NCI-H345 treated with DMSO at 0.1 percent for 48 hours (cell line): ENCODE measurements at regions not wholly inside any gene's neighbourhood (a gene's known extent, or its start where the extent isn't known, plus 50 kb on each side); places are given as distances from the start of the nearest gene placed in this dataset.

ENCODE experiments used
- DNase-seq: peaks from one replicate; lab custom pipeline; 2025; ENCODE audit not compliant: unreplicated experiment; lab: John Stamatoyannopoulos, UW

GRCh38 chr14:61110316-61111082, 129.5 kb downstream of the SLC38A6 start:
- no peak for DNase-seq

GRCh38 chr14:61109288-61109687, 128.2 kb downstream of the SLC38A6 start:
- DNase-seq = no peak

GRCh38 chr14:61108496-61109141, 127.6 kb downstream of the SLC38A6 start:
- DNase-seq = no peak

- DNase-seq = no peak
Observed at GRCh38 chr14:61107869-61108493, 126.9 kb downstream of the SLC38A6 start.

- no peak for DNase-seq
Observed at GRCh38 chr14:61106959-61107641, 126.1 kb downstream of the SLC38A6 start.

- no peak for DNase-seq
Observed at GRCh38 chr14:61106271-61106958, 125.4 kb downstream of the SLC38A6 start.

GRCh38 chr14:61104358-61104757, 123.3 kb downstream of the SLC38A6 start:
- no peak for DNase-seq

GRCh38 chr14:61103541-61104339, 122.7 kb downstream of the SLC38A6 start:
- DNase-seq = no peak

GRCh38 chr14:61102549-61103466, 121.8 kb downstream of the SLC38A6 start:
- no peak for DNase-seq
